ENCODE measurements at regions not wholly inside any gene's neighbourhood (a gene's known extent, or its start where the extent isn't known, plus 50 kb on each side); places are given as distances from the start of the nearest gene placed in this dataset.

- TF ChIP-seq, protein P1, sequence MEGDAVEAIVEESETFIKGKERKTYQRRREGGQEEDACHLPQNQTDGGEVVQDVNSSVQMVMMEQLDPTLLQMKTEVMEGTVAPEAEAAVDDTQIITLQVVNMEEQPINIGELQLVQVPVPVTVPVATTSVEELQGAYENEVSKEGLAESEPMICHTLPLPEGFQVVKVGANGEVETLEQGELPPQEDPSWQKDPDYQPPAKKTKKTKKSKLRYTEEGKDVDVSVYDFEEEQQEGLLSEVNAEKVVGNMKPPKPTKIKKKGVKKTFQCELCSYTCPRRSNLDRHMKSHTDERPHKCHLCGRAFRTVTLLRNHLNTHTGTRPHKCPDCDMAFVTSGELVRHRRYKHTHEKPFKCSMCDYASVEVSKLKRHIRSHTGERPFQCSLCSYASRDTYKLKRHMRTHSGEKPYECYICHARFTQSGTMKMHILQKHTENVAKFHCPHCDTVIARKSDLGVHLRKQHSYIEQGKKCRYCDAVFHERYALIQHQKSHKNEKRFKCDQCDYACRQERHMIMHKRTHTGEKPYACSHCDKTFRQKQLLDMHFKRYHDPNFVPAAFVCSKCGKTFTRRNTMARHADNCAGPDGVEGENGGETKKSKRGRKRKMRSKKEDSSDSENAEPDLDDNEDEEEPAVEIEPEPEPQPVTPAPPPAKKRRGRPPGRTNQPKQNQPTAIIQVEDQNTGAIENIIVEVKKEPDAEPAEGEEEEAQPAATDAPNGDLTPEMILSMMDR (IDR thresholded peaks at IDR 0.05) = no peak
- TF ChIP-seq EZH2 (IDR thresholded peaks at IDR 0.05; ENCODE audit: borderline replicate concordance, insufficient read depth, low read depth, low read length, poor library complexity, severe bottlenecking) = no peak
These were observed 56.2 kb upstream of the APBB1IP start for GRCh38 chr10:26381986-26382385.
